Naive B cell (primary cell): ENCODE measurements at regions not wholly inside any gene's neighbourhood (a gene's known extent, or its start where the extent isn't known, plus 50 kb on each side); places are given as distances from the start of the nearest gene placed in this dataset.
A peak's percentile ranks its signal among the peaks of the same experiment; 100 is the strongest.
"Not testable (repeated sequence)": the region's sequence is repeated elsewhere in the genome, so short reads cannot be mapped to it uniquely, and the experiment has no call there.

Source experiments
- ATAC-seq, 2 donors: fragments of 150-1000 bp; cut with Tn5 transposase; 2 replicates each; pipeline ENCODE4 v1.10.0; 2021; ENCODE audit warnings: low read depth in 2 of 2, mild to moderate bottlenecking in 2 of 2, moderate library complexity in 2 of 2
- DNase-seq: peaks from one replicate; pipeline ENCODE4 v3.0.0; 2022
- H3K27ac Mint-ChIP-seq, 6 donors: one replicate each; pipeline ENCODE4 v1.8.0; 2020 to 2022; ENCODE audit warnings: mild to moderate bottlenecking in 6 of 6, mixed read lengths in 6 of 6, moderate library complexity in 5 of 6, inconsistent platforms in 2 of 6
- H3K27me3 Mint-ChIP-seq, 3 donors: one replicate each; pipeline ENCODE4 v1.8.0; 2021 to 2022; ENCODE audit warnings: mixed read lengths in 3 of 3, mild to moderate bottlenecking in 1 of 3
- H3K36me3 Mint-ChIP-seq, 2 donors: one replicate each; pipeline ENCODE4 v1.8.0; 2020 to 2022; ENCODE audit warnings: mixed read lengths in 2 of 2, inconsistent platforms in 1 of 2, mild to moderate bottlenecking in 1 of 2
- H3K4me1 Mint-ChIP-seq, 3 donors: one replicate each; pipeline ENCODE4 v1.8.0; 2020 to 2022; ENCODE audit warnings: mixed read lengths in 3 of 3, inconsistent platforms in 1 of 3, mild to moderate bottlenecking in 1 of 3, moderate library complexity in 1 of 3
- H3K4me3 Mint-ChIP-seq, 8 donors: one replicate each; pipeline ENCODE4 v1.8.0; 2020 to 2022; ENCODE audit warnings: mild to moderate bottlenecking in 8 of 8, mixed read lengths in 8 of 8, moderate library complexity in 8 of 8, inconsistent platforms in 2 of 8
- H3K9me3 Mint-ChIP-seq, 7 donors: one replicate each; pipeline ENCODE4 v1.8.0; 2020 to 2022; ENCODE audit warnings: mixed read lengths in 7 of 7, mild to moderate bottlenecking in 5 of 7, inconsistent platforms in 2 of 7, moderate library complexity in 1 of 7

GRCh38 chr12:85394065-85394464 is 114.0 kb downstream of the ALX1 start:
- DNase-seq (no peak), ATAC-seq (no peak)
- H3K9me3 Mint-ChIP-seq = peaks cover 0 to 4% (median 0%) of the 10 kb centered on the region in 7 donors
- no peaks in the 10 kb centered on the region for H3K36me3 Mint-ChIP-seq
- H3K27me3 Mint-ChIP-seq = peaks cover 0 to 4% (median 0%) of the 10 kb centered on the region in 3 donors
- H3K27ac Mint-ChIP-seq = no peak overlapping the region
- no peaks in the 10 kb centered on the region for H3K4me1 Mint-ChIP-seq
- no peak overlapping the region for H3K4me3 Mint-ChIP-seq

- no peak for ATAC-seq
- H3K36me3 Mint-ChIP-seq = no peaks in the 10 kb centered on the region
These were observed 114.8 kb downstream of the ALX1 start for GRCh38 chr12:85394809-85395208.

GRCh38 chr12:85405262-85405661 is 125.2 kb downstream of the ALX1 start:
- H3K27me3 Mint-ChIP-seq = peaks cover 0 to 8% (median 0%) of the 10 kb centered on the region in 3 donors
- ATAC-seq (no peak), DNase-seq (no peak)
- no peaks in the 10 kb centered on the region for H3K9me3 Mint-ChIP-seq
- no peak overlapping the region for H3K4me3 Mint-ChIP-seq
- H3K36me3 Mint-ChIP-seq = no peaks in the 10 kb centered on the region
- H3K27ac Mint-ChIP-seq = no peak overlapping the region
- H3K4me1 Mint-ChIP-seq = no peaks in the 10 kb centered on the region

More at GRCh38 chr12:85394809-85395208, 114.8 kb downstream of the ALX1 start:
- peaks cover 0 to 4% (median 0%) of the 10 kb centered on the region in 7 donors for H3K9me3 Mint-ChIP-seq
- H3K27me3 Mint-ChIP-seq = no peaks in the 10 kb centered on the region
- no peaks in the 10 kb centered on the region for H3K4me1 Mint-ChIP-seq
- H3K4me3 Mint-ChIP-seq = no peak overlapping the region
- H3K27ac Mint-ChIP-seq = no peak overlapping the region
- DNase-seq = no peak

GRCh38 chr12:85405781-85406522 is 125.9 kb downstream of the ALX1 start:
- Mint-ChIP-seq H3K9me3 (no peaks in the 10 kb centered on the region), H3K4me3 (no peak overlapping the region), H3K27me3 (peaks cover 0 to 8% (median 0%) of the 10 kb centered on the region in 3 donors), H3K4me1 (no peaks in the 10 kb centered on the region), H3K27ac (no peak overlapping the region), H3K36me3 (no peaks in the 10 kb centered on the region)
- no peak for DNase-seq
- ATAC-seq = no peak

GRCh38 chr12:85413266-85413665 is 133.2 kb downstream of the ALX1 start:
- no peaks in the 10 kb centered on the region for H3K36me3 Mint-ChIP-seq
- no peaks in the 10 kb centered on the region for H3K9me3 Mint-ChIP-seq
- H3K27ac Mint-ChIP-seq = no peak overlapping the region
- H3K4me3 Mint-ChIP-seq = no peak overlapping the region
- peaks cover 0 to 3% (median 0%) of the 10 kb centered on the region in 3 donors for H3K27me3 Mint-ChIP-seq
- DNase-seq (no peak), ATAC-seq (no peak)
- H3K4me1 Mint-ChIP-seq = no peaks in the 10 kb centered on the region

GRCh38 chr12:85422762-85423161 is 142.7 kb downstream of the ALX1 start:
- no peaks in the 10 kb centered on the region for H3K27me3 Mint-ChIP-seq
- H3K4me3 Mint-ChIP-seq = no peak overlapping the region
- DNase-seq (no peak), ATAC-seq (no peak)
- H3K36me3 Mint-ChIP-seq = no peaks in the 10 kb centered on the region
- peaks cover 0 to 7% (median 0%) of the 10 kb centered on the region in 3 donors for H3K4me1 Mint-ChIP-seq
- H3K27ac Mint-ChIP-seq = no peak overlapping the region
- no peaks in the 10 kb centered on the region for H3K9me3 Mint-ChIP-seq

- no peaks in the 10 kb centered on the region for H3K36me3 Mint-ChIP-seq
- no peak for ATAC-seq
- H3K27ac Mint-ChIP-seq = no peak overlapping the region
These were observed 143.9 kb downstream of the ALX1 start for GRCh38 chr12:85423947-85424346.

GRCh38 chr12:85424581-85425348 is 144.7 kb downstream of the ALX1 start:
- H3K36me3 Mint-ChIP-seq = no peaks in the 10 kb centered on the region
- peaks cover 0 to 2% (median 0%) of the 10 kb centered on the region in 7 donors for H3K9me3 Mint-ChIP-seq
- H3K27me3 Mint-ChIP-seq = no peaks in the 10 kb centered on the region
- peak overlapping the region in 6 of 8 donors; percentile 16 to 76 (median 46) for H3K4me3 Mint-ChIP-seq
- ATAC-seq = peak; percentile 41 to 56
- H3K27ac Mint-ChIP-seq = no peak overlapping the region
- no peak for DNase-seq
- peaks cover 0 to 15% (median 5%) of the 10 kb centered on the region in 3 donors for H3K4me1 Mint-ChIP-seq

More at GRCh38 chr12:85423947-85424346, 143.9 kb downstream of the ALX1 start:
- Mint-ChIP-seq H3K9me3 (peaks cover 0 to 2% (median 0%) of the 10 kb centered on the region in 7 donors), H3K4me1 (peaks cover 0 to 15% (median 5%) of the 10 kb centered on the region in 3 donors), H3K27me3 (no peaks in the 10 kb centered on the region), H3K4me3 (no peak overlapping the region)
- no peak for DNase-seq

GRCh38 chr12:85425349-85425612 is 145.3 kb downstream of the ALX1 start:
- no peak for DNase-seq
- H3K4me1 Mint-ChIP-seq = peaks cover 0 to 15% (median 5%) of the 10 kb centered on the region in 3 donors
- no peaks in the 10 kb centered on the region for H3K27me3 Mint-ChIP-seq
- no peak for ATAC-seq
- no peak overlapping the region for H3K27ac Mint-ChIP-seq
- no peaks in the 10 kb centered on the region for H3K36me3 Mint-ChIP-seq
- H3K4me3 Mint-ChIP-seq = no peak overlapping the region
- peaks cover 0 to 2% (median 0%) of the 10 kb centered on the region in 7 donors for H3K9me3 Mint-ChIP-seq

- Mint-ChIP-seq H3K27me3 (peaks cover 0 to 4% (median 0%) of the 10 kb centered on the region in 3 donors), H3K4me3 (no peak overlapping the region), H3K9me3 (peaks cover 0 to 2% (median 0%) of the 10 kb centered on the region in 7 donors), H3K36me3 (no peaks in the 10 kb centered on the region), H3K27ac (no peak overlapping the region), H3K4me1 (peaks cover 0 to 15% (median 5%) of the 10 kb centered on the region in 3 donors)
- DNase-seq (no peak), ATAC-seq (no peak)
These were observed 145.9 kb downstream of the ALX1 start for GRCh38 chr12:85425926-85426325.

GRCh38 chr12:85433148-85433547 is 153.1 kb downstream of the ALX1 start:
- not testable (repeated sequence) for H3K36me3 Mint-ChIP-seq, H3K9me3 Mint-ChIP-seq, DNase-seq, ATAC-seq, H3K4me1 Mint-ChIP-seq, H3K4me3 Mint-ChIP-seq, H3K27ac Mint-ChIP-seq
- peaks cover 0 to 14% (median 0%) of the 10 kb centered on the region in 3 donors for H3K27me3 Mint-ChIP-seq

GRCh38 chr12:85440271-85440670 is 160.3 kb downstream of the ALX1 start:
- peaks cover 0 to 6% (median 2%) of the 10 kb centered on the region in 7 donors for H3K9me3 Mint-ChIP-seq
- H3K36me3 Mint-ChIP-seq = peaks cover 0 to 8% of the 10 kb centered on the region in 2 donors
- DNase-seq (no peak), ATAC-seq (no peak)
- no peaks in the 10 kb centered on the region for H3K4me1 Mint-ChIP-seq
- H3K27ac Mint-ChIP-seq = no peak overlapping the region
- peaks cover 0 to 6% (median 0%) of the 10 kb centered on the region in 3 donors for H3K27me3 Mint-ChIP-seq
- no peak overlapping the region for H3K4me3 Mint-ChIP-seq

GRCh38 chr12:85441025-85441424 is 161.0 kb downstream of the ALX1 start:
- ATAC-seq (no peak), DNase-seq (no peak)
- peaks cover 0 to 8% of the 10 kb centered on the region in 2 donors for H3K36me3 Mint-ChIP-seq
- H3K4me3 Mint-ChIP-seq = no peak overlapping the region
- H3K27ac Mint-ChIP-seq = no peak overlapping the region
- peaks cover 0 to 6% (median 2%) of the 10 kb centered on the region in 7 donors for H3K9me3 Mint-ChIP-seq
- peaks cover 0 to 4% (median 0%) of the 10 kb centered on the region in 3 donors for H3K27me3 Mint-ChIP-seq
- no peaks in the 10 kb centered on the region for H3K4me1 Mint-ChIP-seq

GRCh38 chr12:85441741-85442140 is 161.7 kb downstream of the ALX1 start:
- peaks cover 0 to 4% (median 0%) of the 10 kb centered on the region in 3 donors for H3K27me3 Mint-ChIP-seq
- no peak overlapping the region for H3K27ac Mint-ChIP-seq
- DNase-seq (no peak), ATAC-seq (no peak)
- H3K36me3 Mint-ChIP-seq = peaks cover 0 to 8% of the 10 kb centered on the region in 2 donors
- H3K9me3 Mint-ChIP-seq = peaks cover 0 to 6% (median 2%) of the 10 kb centered on the region in 7 donors
- no peaks in the 10 kb centered on the region for H3K4me1 Mint-ChIP-seq
- H3K4me3 Mint-ChIP-seq = no peak overlapping the region
